ENCODE measurements at regions not wholly inside any gene's neighbourhood (a gene's known extent, or its start where the extent isn't known, plus 50 kb on each side); places are given as distances from the start of the nearest gene placed in this dataset.

- Histone ChIP-seq H3K4me2 (ENCODE audit: low read length) (no peak overlapping the region), H3F3A (ENCODE audit: insufficient read depth, low read length, poor library complexity, severe bottlenecking) (no peaks in the 10 kb centered on the region), H4K20me1 (ENCODE audit: insufficient read depth) (no peaks in the 10 kb centered on the region), H3K4me3 (ENCODE audit: low read length) (no peak overlapping the region), H3K36me3 (ENCODE audit: insufficient read depth, low read length) (no peaks in the 10 kb centered on the region), H3K9me2 (ENCODE audit: insufficient read depth, low read length) (no peaks in the 10 kb centered on the region), H3K27ac (ENCODE audit: low read length) (no peak overlapping the region), H3K9ac (ENCODE audit: low read length) (no peak overlapping the region), H3K9me3 (ENCODE audit: low read length) (no peaks in the 10 kb centered on the region), H3K79me2 (replicated peaks; ENCODE audit: insufficient read depth, low read length) (no peaks in the 10 kb centered on the region), H3K27me3 (ENCODE audit: insufficient read depth, low read depth, low read length) (no peaks in the 10 kb centered on the region), H2AFZ (ENCODE audit: low read depth, low read length) (no peak overlapping the region)
- no peak for TF ChIP-seq EP300 (conservative IDR thresholded peaks at IDR 0.05; ENCODE audit: poor library complexity, severe bottlenecking)
- TF ChIP-seq MXI1 (conservative IDR thresholded peaks at IDR 0.05; ENCODE audit: poor library complexity, severe bottlenecking) = no peak
- no peak for TF ChIP-seq SMC3 (conservative IDR thresholded peaks at IDR 0.05; ENCODE audit: poor library complexity)
- no peak for TF ChIP-seq POLR2AphosphoS5 (IDR thresholded peaks at IDR 0.05)
- TF ChIP-seq, protein P1, sequence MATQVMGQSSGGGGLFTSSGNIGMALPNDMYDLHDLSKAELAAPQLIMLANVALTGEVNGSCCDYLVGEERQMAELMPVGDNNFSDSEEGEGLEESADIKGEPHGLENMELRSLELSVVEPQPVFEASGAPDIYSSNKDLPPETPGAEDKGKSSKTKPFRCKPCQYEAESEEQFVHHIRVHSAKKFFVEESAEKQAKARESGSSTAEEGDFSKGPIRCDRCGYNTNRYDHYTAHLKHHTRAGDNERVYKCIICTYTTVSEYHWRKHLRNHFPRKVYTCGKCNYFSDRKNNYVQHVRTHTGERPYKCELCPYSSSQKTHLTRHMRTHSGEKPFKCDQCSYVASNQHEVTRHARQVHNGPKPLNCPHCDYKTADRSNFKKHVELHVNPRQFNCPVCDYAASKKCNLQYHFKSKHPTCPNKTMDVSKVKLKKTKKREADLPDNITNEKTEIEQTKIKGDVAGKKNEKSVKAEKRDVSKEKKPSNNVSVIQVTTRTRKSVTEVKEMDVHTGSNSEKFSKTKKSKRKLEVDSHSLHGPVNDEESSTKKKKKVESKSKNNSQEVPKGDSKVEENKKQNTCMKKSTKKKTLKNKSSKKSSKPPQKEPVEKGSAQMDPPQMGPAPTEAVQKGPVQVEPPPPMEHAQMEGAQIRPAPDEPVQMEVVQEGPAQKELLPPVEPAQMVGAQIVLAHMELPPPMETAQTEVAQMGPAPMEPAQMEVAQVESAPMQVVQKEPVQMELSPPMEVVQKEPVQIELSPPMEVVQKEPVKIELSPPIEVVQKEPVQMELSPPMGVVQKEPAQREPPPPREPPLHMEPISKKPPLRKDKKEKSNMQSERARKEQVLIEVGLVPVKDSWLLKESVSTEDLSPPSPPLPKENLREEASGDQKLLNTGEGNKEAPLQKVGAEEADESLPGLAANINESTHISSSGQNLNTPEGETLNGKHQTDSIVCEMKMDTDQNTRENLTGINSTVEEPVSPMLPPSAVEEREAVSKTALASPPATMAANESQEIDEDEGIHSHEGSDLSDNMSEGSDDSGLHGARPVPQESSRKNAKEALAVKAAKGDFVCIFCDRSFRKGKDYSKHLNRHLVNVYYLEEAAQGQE (IDR thresholded peaks at IDR 0.05; ENCODE audit: borderline replicate concordance) = no peak
- no peak for TF ChIP-seq RAD21 (conservative IDR thresholded peaks at IDR 0.05)
- no peak for TF ChIP-seq TAF1 (IDR thresholded peaks at IDR 0.05; ENCODE audit: low read depth)
- no peak for TF ChIP-seq CTCF (IDR thresholded peaks at IDR 0.05; ENCODE audit: poor library complexity, severe bottlenecking)
- no peak for TF ChIP-seq EZH2 (IDR thresholded peaks at IDR 0.05; ENCODE audit: borderline replicate concordance, insufficient read depth, low read length, poor library complexity, severe bottlenecking)
Measured at GRCh38 chr2:173716458-173717052, 248.6 kb downstream of the SP3 start.

- Histone ChIP-seq H3K4me3 (ENCODE audit: low read length) (no peak overlapping the region), H3K79me2 (replicated peaks; ENCODE audit: insufficient read depth, low read length) (no peaks in the 10 kb centered on the region), H2AFZ (ENCODE audit: low read depth, low read length) (no peak overlapping the region), H3F3A (ENCODE audit: insufficient read depth, low read length, poor library complexity, severe bottlenecking) (no peaks in the 10 kb centered on the region), H3K4me2 (ENCODE audit: low read length) (no peak overlapping the region), H3K9me3 (ENCODE audit: low read length) (no peaks in the 10 kb centered on the region), H3K9me2 (ENCODE audit: insufficient read depth, low read length) (no peaks in the 10 kb centered on the region), H3K27me3 (ENCODE audit: insufficient read depth, low read depth, low read length) (no peaks in the 10 kb centered on the region), H3K36me3 (ENCODE audit: insufficient read depth, low read length) (no peaks in the 10 kb centered on the region), H4K20me1 (ENCODE audit: insufficient read depth) (no peaks in the 10 kb centered on the region), H3K9ac (ENCODE audit: low read length) (no peak overlapping the region), H3K27ac (ENCODE audit: low read length) (no peak overlapping the region)
- TF ChIP-seq SMC3 (conservative IDR thresholded peaks at IDR 0.05; ENCODE audit: poor library complexity) (no peak), POLR2AphosphoS5 (IDR thresholded peaks at IDR 0.05) (no peak), RAD21 (conservative IDR thresholded peaks at IDR 0.05) (no peak), TAF1 (IDR thresholded peaks at IDR 0.05; ENCODE audit: low read depth) (no peak), MXI1 (conservative IDR thresholded peaks at IDR 0.05; ENCODE audit: poor library complexity, severe bottlenecking) (no peak), EP300 (conservative IDR thresholded peaks at IDR 0.05; ENCODE audit: poor library complexity, severe bottlenecking) (no peak), EZH2 (IDR thresholded peaks at IDR 0.05; ENCODE audit: borderline replicate concordance, insufficient read depth, low read length, poor library complexity, severe bottlenecking) (no peak), CTCF (IDR thresholded peaks at IDR 0.05; ENCODE audit: poor library complexity, severe bottlenecking) (no peak)
- TF ChIP-seq, protein P1 (IDR thresholded peaks at IDR 0.05; ENCODE audit: borderline replicate concordance) = no peak
Measured at GRCh38 chr2:173719471-173719870, 245.7 kb downstream of the SP3 start.

Measured in neural cell (in vitro differentiated cells).